ENCODE measurements at regions not wholly inside any gene's neighbourhood (a gene's known extent, or its start where the extent isn't known, plus 50 kb on each side); places are given as distances from the start of the nearest gene placed in this dataset.

DNA sequence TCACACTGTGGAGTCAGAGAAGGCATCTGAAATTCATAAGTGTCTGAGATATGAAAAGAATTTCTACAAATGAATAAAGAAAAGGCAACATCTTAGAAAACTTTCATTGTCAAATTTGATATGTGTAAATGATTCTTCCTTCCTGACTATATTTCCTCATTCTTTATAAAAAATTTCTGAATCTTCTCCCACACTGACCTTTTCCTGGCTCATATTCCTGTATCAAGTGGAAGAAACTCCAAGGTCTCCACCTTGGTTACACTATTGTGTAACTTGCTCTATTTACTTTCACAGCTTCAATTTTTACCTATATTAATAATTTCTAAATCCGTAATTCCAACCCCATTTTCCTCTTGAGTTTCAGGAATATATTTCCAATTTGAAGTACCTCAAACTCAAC lies 93.5 kb upstream of the FBXL7 start:
- TF ChIP-seq, protein P1, sequence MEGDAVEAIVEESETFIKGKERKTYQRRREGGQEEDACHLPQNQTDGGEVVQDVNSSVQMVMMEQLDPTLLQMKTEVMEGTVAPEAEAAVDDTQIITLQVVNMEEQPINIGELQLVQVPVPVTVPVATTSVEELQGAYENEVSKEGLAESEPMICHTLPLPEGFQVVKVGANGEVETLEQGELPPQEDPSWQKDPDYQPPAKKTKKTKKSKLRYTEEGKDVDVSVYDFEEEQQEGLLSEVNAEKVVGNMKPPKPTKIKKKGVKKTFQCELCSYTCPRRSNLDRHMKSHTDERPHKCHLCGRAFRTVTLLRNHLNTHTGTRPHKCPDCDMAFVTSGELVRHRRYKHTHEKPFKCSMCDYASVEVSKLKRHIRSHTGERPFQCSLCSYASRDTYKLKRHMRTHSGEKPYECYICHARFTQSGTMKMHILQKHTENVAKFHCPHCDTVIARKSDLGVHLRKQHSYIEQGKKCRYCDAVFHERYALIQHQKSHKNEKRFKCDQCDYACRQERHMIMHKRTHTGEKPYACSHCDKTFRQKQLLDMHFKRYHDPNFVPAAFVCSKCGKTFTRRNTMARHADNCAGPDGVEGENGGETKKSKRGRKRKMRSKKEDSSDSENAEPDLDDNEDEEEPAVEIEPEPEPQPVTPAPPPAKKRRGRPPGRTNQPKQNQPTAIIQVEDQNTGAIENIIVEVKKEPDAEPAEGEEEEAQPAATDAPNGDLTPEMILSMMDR (conservative IDR thresholded peaks at IDR 0.05): no peak

DNA sequence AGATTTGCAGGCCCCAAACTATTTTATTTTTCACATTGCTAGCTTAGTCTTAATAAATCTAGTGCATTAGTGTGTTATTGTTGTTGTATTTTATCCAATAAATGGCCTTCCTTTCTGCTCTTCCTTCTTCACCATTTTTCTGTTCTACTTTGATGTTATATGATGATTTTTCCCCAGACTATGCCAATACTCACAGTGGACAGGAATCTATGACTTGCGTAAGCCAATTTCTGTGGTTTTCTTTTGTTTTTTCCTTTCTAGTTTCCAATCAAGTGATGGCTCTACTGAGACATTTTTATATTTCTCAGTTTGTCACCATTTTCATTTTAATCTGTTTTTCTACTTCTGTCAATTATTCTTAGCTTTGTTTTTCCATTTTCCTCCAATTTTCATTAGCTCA lies 106.8 kb upstream of the FBXL7 start:
- TF ChIP-seq, protein P1 (conservative IDR thresholded peaks at IDR 0.05): no peak
- no peak overlapping the region for H3K27ac ChIP-seq

More for the DNA sequence above, 93.5 kb upstream of the FBXL7 start:
- no peak overlapping the region for H3K27ac ChIP-seq

DNA sequence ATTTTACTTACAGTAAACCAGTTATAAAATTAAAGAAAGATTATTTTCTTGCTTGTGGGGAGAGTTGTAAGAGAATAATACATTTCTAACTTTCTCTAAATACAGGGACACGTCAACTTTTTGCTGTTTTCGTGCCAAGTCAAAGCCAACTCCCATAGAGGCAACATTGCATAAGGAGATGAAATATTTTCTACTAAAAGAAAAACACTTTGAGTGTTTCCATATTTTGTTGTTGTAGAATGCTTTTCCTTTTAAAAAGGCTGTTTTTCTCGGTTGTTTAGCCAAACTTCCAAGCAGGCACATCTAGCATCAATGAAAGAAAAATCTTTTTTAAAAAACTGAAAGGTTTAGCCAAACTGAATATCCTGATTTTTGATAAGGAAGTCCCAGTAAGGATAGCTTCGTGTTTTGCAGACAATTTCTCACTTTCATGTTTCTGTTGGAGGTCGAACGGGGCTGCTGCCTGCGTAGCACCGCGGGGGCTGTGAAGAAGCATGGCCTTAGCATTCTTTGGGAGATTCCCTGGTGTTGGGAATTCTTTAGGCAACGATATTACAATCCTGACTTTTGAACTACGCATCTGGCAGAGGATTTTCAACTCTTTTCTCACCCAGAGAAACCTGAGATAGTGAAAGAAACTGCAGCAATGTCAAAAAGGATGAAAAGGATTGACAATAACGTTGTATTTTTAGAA lies 108.1 kb upstream of the FBXL7 start:
- no peak overlapping the region for H3K27ac ChIP-seq
- TF ChIP-seq, protein P1 (conservative IDR thresholded peaks at IDR 0.05): no peak

DNA sequence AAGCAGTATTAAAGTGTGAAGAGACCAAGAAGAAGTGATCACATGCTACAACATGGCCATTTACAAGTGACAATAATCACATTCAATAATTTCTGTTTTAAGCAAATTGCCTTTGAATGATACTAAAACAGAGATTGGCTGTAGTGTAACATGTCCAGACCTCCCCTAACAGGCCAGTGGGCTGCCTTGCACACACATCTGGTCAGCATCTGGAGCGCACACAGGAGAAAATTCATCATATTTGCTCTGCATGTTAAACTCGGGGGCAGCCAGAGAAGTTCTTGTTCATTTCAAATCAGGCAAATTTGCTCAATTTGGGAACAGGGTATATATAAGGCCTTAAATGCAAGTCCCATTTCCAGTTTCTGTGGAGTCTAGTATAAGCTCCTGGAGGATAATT lies 111.1 kb upstream of the FBXL7 start:
- no peak overlapping the region for H3K27ac ChIP-seq
- TF ChIP-seq, protein P1 (conservative IDR thresholded peaks at IDR 0.05): no peak

DNA sequence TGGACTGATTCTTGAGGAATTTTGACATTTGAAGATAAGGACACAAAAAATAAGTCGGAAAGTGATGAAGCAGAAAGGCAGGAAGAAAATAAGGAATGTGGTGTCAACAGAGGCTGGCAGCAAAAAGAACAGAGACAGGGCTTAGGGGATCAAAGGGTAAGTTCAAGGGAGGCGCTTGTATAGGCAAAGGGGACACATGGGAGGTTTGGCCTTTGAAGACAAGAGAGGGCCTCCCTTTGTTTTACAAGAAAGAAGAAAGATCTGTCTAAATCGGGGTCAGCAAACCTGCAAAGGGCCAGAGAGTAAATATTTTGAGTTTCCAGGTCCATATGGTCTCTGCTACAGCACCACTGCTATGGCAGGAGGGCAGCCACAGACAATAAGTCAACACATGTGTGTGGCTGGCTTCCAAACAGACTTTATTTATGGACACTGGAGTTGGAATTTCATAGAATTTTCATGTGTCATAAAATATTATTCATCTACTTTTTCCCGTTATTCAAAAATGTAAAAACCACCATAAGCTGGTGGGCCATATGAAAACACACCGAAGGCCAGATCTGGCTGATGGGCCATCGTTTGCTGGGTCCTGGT lies 112.0 kb upstream of the FBXL7 start:
- TF ChIP-seq, protein P1 (conservative IDR thresholded peaks at IDR 0.05): no peak
- no peak overlapping the region for H3K27ac ChIP-seq

DNA sequence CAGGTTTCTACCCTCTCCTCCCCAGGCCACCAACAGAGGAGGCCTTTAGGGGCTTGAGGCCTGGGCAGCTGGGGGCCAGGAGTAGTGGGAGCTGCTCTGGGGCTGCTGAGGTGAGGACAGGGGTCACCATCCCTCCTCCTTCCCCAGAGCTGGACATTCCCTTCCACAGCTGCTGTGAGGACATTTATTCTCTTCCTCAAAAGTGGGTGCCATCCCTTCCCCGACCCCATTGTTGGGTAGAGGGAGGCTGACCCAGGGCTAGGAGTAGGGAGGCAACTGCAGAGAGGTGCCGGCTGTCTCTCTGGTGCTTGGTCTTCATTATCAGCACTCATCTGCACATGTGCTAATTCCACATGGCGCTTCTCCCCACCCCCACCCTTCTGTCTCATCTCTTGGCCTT lies 113.9 kb upstream of the FBXL7 start:
- TF ChIP-seq, protein P1 (conservative IDR thresholded peaks at IDR 0.05): no peak
- H3K27ac ChIP-seq: no peak overlapping the region

DNA sequence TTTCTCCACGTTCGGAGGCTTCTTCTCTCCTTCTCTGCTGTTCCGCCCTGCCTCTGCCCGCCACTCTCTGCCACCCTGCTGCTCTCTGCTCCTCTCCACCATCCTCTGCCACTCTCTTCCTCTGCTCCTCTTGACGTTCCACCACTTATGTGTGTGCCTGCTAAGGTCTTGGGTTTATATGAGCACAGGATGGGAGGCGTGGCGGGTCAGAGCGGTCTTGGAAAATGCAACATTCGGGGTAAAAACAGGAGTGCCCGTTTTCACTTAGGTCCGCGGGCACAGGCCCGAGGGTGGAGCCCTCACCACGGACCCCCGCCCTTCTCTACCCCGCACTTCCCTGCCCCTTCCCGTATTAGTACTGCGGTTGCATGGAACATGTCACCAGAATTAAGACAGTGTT lies 114.4 kb upstream of the FBXL7 start:
- TF ChIP-seq, protein P1 (conservative IDR thresholded peaks at IDR 0.05): no peak
- no peak overlapping the region for H3K27ac ChIP-seq

Data from VCaP (cell line).